Ovary (tissue), 3 donors: ENCODE measurements at regions not wholly inside any gene's neighbourhood (a gene's known extent, or its start where the extent isn't known, plus 50 kb on each side); places are given as distances from the start of the nearest gene placed in this dataset.

Experiments
- CTCF ChIP-seq, 3 donors: fragments of 450-650 bp in 2 of 3; fragments of 200-600 bp in 1 of 3; IDR thresholded peaks; one replicate each; pipeline versions ENCODE4 v1.5.1 to v1.8.0; 2016 to 2022; ENCODE audit warnings: antibody characterized with exemption in 3 of 3, mild to moderate bottlenecking in 1 of 3
- POLR2A ChIP-seq: fragments of 450-650 bp; IDR thresholded peaks from one replicate; pipeline ENCODE4 v1.6.1; 2017; ENCODE audit warnings: antibody characterized with exemption, mild to moderate bottlenecking, moderate library complexity
- donor health status: DM: no; HTN: no; CAD: no.

- TF ChIP-seq POLR2A (no peak), CTCF (IDR thresholded peaks at IDR 0.05) (no peak)
Measured at GRCh38 chr11:13082588-13082987, 73.5 kb downstream of the RASSF10 start.
